HepG2 (cell line): ENCODE measurements at regions not wholly inside any gene's neighbourhood (a gene's known extent, or its start where the extent isn't known, plus 50 kb on each side); places are given as distances from the start of the nearest gene placed in this dataset.

Source experiments
- DDIT3 ChIP-seq: sonication (generic); formaldehyde crosslinking; IDR thresholded peaks from 2 replicates; pipeline ENCODE4 v1.4.0; 2020; ENCODE audit warnings: mild to moderate bottlenecking, missing genetic modification reagents
- HMG20B ChIP-seq: conservative IDR thresholded peaks from 2 replicates; pipeline ENCODE4 v1.6.1; 2016; ENCODE audit warnings: missing genetic modification reagents, missing compliant biosample characterization
- TAF15 ChIP-seq: fragments of 200-400 bp; formaldehyde crosslinking; IDR thresholded peaks from one replicate; pipeline ENCODE4 v1.6.1; 2018; ENCODE audit warnings: mild to moderate bottlenecking, low read depth, low read length; ENCODE audit not compliant: poor library complexity, severe bottlenecking
- TFAP4 ChIP-seq: sonication (generic); IDR thresholded peaks from 2 replicates; pipeline ENCODE4 v1.6.1; 2016; ENCODE audit warnings: low read depth, borderline replicate concordance
- ZNF256 ChIP-seq: sonication (generic); formaldehyde crosslinking; conservative IDR thresholded peaks from 2 replicates; pipeline ENCODE4 v1.4.0; 2020; ENCODE audit warnings: missing genetic modification reagents
- ZNF280B ChIP-seq: sonication (generic); formaldehyde crosslinking; IDR thresholded peaks from 2 replicates; pipeline ENCODE4 v1.5.0; 2020; ENCODE audit warnings: missing genetic modification reagents, mild to moderate bottlenecking, borderline replicate concordance
- ZNF556 ChIP-seq: sonication (generic); formaldehyde crosslinking; IDR thresholded peaks from 2 replicates; pipeline ENCODE4 v1.4.0; 2020; ENCODE audit warnings: mild to moderate bottlenecking, missing genetic modification reagents, borderline replicate concordance
- ZNF569 ChIP-seq: sonication (generic); formaldehyde crosslinking; IDR thresholded peaks from 2 replicates; pipeline ENCODE4 v1.5.0; 2020; ENCODE audit warnings: mild to moderate bottlenecking, missing genetic modification reagents, moderate library complexity, borderline replicate concordance
- ZZZ3 ChIP-seq: sonication (generic); formaldehyde crosslinking; IDR thresholded peaks from 2 replicates; pipeline ENCODE4 v1.4.0; 2020; ENCODE audit warnings: missing genetic modification reagents, mild to moderate bottlenecking, borderline replicate concordance
- TF ChIP-seq, protein P1 (sequence below), 2 experiments: fragments of 450-650 bp in 1 of 2; sonication (generic) in 1 of 2; formaldehyde crosslinking in 1 of 2; IDR thresholded peaks; 2 replicates each; pipeline versions ENCODE4 v1.6.1 to v1.8.0; 2016 to 2022; ENCODE audit warnings: antibody characterized with exemption in 1 of 2, mild to moderate bottlenecking in 1 of 2, missing genetic modification reagents in 1 of 2

DNA sequence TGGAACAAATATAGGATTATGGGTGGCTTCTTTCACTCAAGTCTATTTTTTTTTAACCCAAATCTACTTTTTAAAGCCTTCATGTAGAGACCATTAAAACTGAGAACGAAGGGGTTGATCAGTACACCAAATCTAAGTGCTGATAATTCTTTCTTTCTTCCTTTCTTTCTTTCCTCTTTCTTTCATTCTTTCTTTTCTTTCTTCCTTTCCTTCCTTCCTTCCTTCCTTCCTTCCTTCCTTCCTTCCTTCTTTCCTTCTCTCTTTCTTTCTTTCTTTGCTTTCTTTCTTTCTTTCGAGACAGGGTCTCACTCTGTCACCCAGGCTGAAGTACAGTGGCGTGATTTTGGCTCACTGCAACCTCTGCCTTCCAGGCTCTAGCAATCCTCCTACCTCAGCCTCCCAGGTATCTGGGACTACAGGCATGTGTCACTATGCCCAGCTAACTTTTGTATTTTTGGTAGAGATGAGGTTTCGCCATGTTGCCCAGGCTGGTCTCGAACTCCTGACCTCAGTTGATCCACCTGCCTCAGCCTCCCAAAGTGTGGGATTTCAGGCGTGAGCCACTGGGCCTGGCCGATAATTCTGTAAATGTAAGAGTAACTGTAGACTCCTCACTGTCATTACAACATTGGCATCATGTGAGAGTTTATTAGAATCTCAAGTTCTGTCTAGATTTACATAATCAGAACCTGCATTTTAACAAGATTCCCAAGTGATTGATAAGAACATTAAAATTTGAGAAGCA lies 236.4 kb downstream of the TFEC start (continued):
- TF ChIP-seq, protein P1, sequence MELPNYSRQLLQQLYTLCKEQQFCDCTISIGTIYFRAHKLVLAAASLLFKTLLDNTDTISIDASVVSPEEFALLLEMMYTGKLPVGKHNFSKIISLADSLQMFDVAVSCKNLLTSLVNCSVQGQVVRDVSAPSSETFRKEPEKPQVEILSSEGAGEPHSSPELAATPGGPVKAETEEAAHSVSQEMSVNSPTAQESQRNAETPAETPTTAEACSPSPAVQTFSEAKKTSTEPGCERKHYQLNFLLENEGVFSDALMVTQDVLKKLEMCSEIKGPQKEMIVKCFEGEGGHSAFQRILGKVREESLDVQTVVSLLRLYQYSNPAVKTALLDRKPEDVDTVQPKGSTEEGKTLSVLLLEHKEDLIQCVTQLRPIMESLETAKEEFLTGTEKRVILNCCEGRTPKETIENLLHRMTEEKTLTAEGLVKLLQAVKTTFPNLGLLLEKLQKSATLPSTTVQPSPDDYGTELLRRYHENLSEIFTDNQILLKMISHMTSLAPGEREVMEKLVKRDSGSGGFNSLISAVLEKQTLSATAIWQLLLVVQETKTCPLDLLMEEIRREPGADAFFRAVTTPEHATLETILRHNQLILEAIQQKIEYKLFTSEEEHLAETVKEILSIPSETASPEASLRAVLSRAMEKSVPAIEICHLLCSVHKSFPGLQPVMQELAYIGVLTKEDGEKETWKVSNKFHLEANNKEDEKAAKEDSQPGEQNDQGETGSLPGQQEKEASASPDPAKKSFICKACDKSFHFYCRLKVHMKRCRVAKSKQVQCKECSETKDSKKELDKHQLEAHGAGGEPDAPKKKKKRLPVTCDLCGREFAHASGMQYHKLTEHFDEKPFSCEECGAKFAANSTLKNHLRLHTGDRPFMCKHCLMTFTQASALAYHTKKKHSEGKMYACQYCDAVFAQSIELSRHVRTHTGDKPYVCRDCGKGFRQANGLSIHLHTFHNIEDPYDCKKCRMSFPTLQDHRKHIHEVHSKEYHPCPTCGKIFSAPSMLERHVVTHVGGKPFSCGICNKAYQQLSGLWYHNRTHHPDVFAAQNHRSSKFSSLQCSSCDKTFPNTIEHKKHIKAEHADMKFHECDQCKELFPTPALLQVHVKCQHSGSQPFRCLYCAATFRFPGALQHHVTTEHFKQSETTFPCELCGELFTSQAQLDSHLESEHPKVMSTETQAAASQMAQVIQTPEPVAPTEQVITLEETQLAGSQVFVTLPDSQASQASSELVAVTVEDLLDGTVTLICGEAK (IDR thresholded peaks at IDR 0.05), result no peak
- TF ChIP-seq, protein P1 (CRISPR knock-in tag; IDR thresholded peaks at IDR 0.05), result no peak
- no peak for TF ChIP-seq ZZZ3
- no peak for TF ChIP-seq ZNF569 (CRISPR knock-in tag)
- no peak for TF ChIP-seq TAF15
- no peak for TF ChIP-seq ZNF556 (CRISPR knock-in tag)
- no peak for TF ChIP-seq HMG20B (CRISPR knock-in tag)
- no peak for TF ChIP-seq TFAP4
- no peak for TF ChIP-seq ZNF256 (CRISPR knock-in tag)
- no peak for TF ChIP-seq DDIT3 (CRISPR knock-in tag)
- no peak for TF ChIP-seq ZNF280B (CRISPR knock-in tag)
